Mesendoderm (in vitro differentiated cells): ENCODE measurements at regions not wholly inside any gene's neighbourhood (a gene's known extent, or its start where the extent isn't known, plus 50 kb on each side); places are given as distances from the start of the nearest gene placed in this dataset.

ENCODE experiments used
- DNase-seq: peaks from one replicate; pipeline ENCODE4 v3.0.0; 2013
- H2AK5ac ChIP-seq: 2 replicates; pipeline ENCODE4 v1.6.1; 2013; ENCODE audit warnings: low read length, inconsistent platforms
- H2BK120ac ChIP-seq: 2 replicates; pipeline ENCODE4 v1.6.1; 2013; ENCODE audit warnings: low read depth, mild to moderate bottlenecking, low read length, moderate library complexity, mixed read lengths
- H2BK15ac ChIP-seq: replicated peaks from 2 replicates; pipeline ENCODE4 v1.6.1; 2013; ENCODE audit warnings: low read depth, mild to moderate bottlenecking, moderate library complexity
- H2BK5ac ChIP-seq: 2 replicates; pipeline ENCODE4 v1.6.1; 2013; ENCODE audit warnings: low read length, inconsistent platforms
- H3K18ac ChIP-seq: 2 replicates; pipeline ENCODE4 v1.6.1; 2013; ENCODE audit warnings: mild to moderate bottlenecking, low read length, mixed read lengths
- H3K23ac ChIP-seq: one replicate; pipeline ENCODE4 v1.6.1; 2013; ENCODE audit warnings: low read length
- H3K27ac ChIP-seq: 2 replicates; pipeline ENCODE4 v1.5.1; 2013; ENCODE audit warnings: low read depth, mild to moderate bottlenecking, inconsistent platforms, low read length, moderate library complexity
- H3K27me3 ChIP-seq: 2 replicates; pipeline ENCODE4 v1.6.1; 2013; ENCODE audit warnings: low read length, control low read depth, mild to moderate bottlenecking, inconsistent platforms; ENCODE audit not compliant: insufficient read depth, poor library complexity
- H3K36me3 ChIP-seq: 2 replicates; pipeline ENCODE4 v1.6.1; 2013; ENCODE audit warnings: low read length, inconsistent platforms; ENCODE audit not compliant: control insufficient read depth, insufficient read depth
- H3K4ac ChIP-seq: one replicate; pipeline ENCODE4 v1.6.1; 2013; ENCODE audit warnings: low read depth, mild to moderate bottlenecking, low read length, moderate library complexity
- H3K4me1 ChIP-seq: 2 replicates; pipeline ENCODE4 v1.6.1; 2013; ENCODE audit warnings: low read depth, low read length, inconsistent platforms; ENCODE audit not compliant: control insufficient read depth
- H3K4me2 ChIP-seq: 2 replicates; pipeline ENCODE4 v1.6.1; 2013; ENCODE audit warnings: low read length
- H3K4me3 ChIP-seq: 2 replicates; pipeline ENCODE4 v1.5.1; 2013; ENCODE audit warnings: mild to moderate bottlenecking, low read length
- H3K56ac ChIP-seq: one replicate; pipeline ENCODE4 v1.6.1; 2013; ENCODE audit warnings: low read length
- H3K79me1 ChIP-seq: 2 replicates; pipeline ENCODE4 v1.6.1; 2013; ENCODE audit warnings: low read length, inconsistent platforms
- H3K79me2 ChIP-seq: 2 replicates; pipeline ENCODE4 v1.6.1; 2013; ENCODE audit warnings: mild to moderate bottlenecking, low read length; ENCODE audit not compliant: control insufficient read depth, insufficient read depth
- H3K9ac ChIP-seq: 2 replicates; pipeline ENCODE4 v1.6.1; 2013; ENCODE audit warnings: low read length, inconsistent platforms
- H4K5ac ChIP-seq: one replicate; pipeline ENCODE4 v1.6.1; 2013; ENCODE audit warnings: low read length
- H4K8ac ChIP-seq: one replicate; pipeline ENCODE4 v1.6.1; 2013; ENCODE audit warnings: low read depth, mild to moderate bottlenecking, control low read depth, low read length, moderate library complexity
- WGBS: extraction: QIAGEN DNeasy Blood & Tissue Kit; methylation state at CpG from one replicate; pipeline ENCODE4 v1.1.7; 2013; ENCODE audit warnings: low lambda C conversion rate, missing lambda C conversion rate; ENCODE audit not compliant: insufficient coverage; ENCODE audit errors: extremely low coverage; 5-methylcytosine and 5-hydroxymethylcytosine counted together

DNA sequence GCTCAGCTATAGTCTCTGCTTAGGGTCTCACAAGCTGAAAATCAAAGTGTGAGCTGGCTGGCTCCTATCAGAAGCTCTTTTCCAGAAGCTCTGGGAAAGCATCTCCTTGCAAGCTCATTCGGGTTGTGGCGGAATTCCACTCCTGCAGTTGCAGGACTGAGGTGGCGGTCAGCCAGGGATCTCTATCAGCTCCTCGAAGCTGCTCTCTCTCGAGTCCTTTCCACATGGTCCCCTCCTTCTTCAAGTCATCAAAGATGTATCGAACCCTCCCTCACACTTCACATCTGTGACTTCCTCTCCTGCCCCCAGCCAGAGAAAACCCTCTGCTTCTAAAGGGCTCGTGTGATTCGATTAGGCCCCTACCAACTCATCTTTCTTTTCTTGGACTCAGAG, 141.7 kb downstream of the ZFP36L2 start:
- Histone ChIP-seq H2AK5ac (no peak overlapping the region), H3K4ac (no peak overlapping the region), H3K23ac (no peak overlapping the region), H3K4me2 (no peak overlapping the region), H3K27me3 (no peaks in the 10 kb centered on the region), H3K18ac (peak overlapping the region; percentile 7), H3K79me1 (no peaks in the 10 kb centered on the region), H3K9ac (no peak overlapping the region), H3K79me2 (no peaks in the 10 kb centered on the region), H4K8ac (no peak overlapping the region), H2BK120ac (no peak overlapping the region), H3K56ac (no peak overlapping the region), H3K4me3 (no peak overlapping the region), H2BK15ac (no peak overlapping the region), H3K27ac (no peak overlapping the region), H3K36me3 (no peaks in the 10 kb centered on the region), H4K5ac (no peak overlapping the region), H2BK5ac (no peak overlapping the region), H3K4me1 (peaks cover 3% of the 10 kb centered on the region)
- peak; percentile 49 for DNase-seq
- no CpG with 5 or more reads among the region's 8 CpGs for WGBS

DNA sequence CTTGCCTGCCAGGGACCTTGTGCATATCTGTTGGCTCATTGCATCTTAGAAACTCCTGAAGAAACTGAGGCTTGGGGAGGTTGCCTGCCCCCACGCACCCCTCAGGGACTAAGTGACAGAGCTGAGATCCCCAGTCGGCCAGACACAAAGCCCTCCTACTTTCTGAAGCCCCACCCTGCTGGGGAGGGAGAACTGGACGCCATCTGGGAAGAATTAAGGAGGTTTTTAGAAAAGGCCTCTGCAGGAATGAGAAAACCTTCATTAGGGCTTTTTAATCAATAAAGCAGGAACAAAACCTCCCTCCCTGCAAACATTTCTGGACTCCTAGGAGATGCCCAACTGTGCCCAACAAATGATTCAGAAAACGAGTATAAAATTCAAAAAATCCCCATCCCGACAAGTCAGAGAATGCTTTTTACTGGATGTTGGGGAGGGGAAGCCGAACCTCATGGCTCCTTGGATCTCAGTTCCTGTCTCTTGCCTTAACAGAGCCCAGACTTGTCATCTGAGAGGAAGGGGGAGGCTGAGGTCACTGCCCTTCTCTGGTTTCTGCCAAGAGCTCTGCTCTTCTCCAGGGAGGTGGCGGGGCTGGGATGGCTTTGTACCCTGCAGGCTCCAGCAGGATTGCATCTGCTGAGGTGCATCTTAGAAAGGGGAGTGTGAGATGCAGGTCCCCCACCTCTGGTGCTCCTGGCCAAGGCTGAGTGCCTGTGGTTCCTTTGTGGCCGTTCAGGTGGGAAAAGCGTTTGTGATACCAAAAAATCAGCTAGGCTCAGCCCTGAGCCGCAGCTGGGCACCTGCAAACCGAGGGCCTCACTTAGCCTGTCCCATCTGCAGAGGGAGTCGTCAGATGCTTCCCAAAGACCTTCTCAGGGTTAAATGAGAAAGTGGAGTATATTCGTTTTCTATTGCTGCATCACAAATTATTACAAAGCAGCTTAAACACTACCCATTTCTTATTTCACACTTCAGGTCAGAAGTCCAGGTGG, 142.4 kb downstream of the ZFP36L2 start:
- Histone ChIP-seq H3K79me2 (no peaks in the 10 kb centered on the region), H3K4me3 (no peak overlapping the region), H2BK120ac (no peak overlapping the region), H3K9ac (no peak overlapping the region), H3K23ac (no peak overlapping the region), H3K4me2 (no peak overlapping the region), H2BK5ac (no peak overlapping the region), H2AK5ac (no peak overlapping the region), H3K79me1 (no peaks in the 10 kb centered on the region), H3K27me3 (no peaks in the 10 kb centered on the region), H2BK15ac (no peak overlapping the region), H3K27ac (no peak overlapping the region), H3K18ac (no peak overlapping the region), H3K56ac (no peak overlapping the region), H4K5ac (no peak overlapping the region), H4K8ac (no peak overlapping the region), H3K4ac (no peak overlapping the region), H3K4me1 (peaks cover 3% of the 10 kb centered on the region), H3K36me3 (no peaks in the 10 kb centered on the region)
- no CpG with 5 or more reads among the region's 13 CpGs for WGBS
- peak; percentile 87 for DNase-seq

DNA sequence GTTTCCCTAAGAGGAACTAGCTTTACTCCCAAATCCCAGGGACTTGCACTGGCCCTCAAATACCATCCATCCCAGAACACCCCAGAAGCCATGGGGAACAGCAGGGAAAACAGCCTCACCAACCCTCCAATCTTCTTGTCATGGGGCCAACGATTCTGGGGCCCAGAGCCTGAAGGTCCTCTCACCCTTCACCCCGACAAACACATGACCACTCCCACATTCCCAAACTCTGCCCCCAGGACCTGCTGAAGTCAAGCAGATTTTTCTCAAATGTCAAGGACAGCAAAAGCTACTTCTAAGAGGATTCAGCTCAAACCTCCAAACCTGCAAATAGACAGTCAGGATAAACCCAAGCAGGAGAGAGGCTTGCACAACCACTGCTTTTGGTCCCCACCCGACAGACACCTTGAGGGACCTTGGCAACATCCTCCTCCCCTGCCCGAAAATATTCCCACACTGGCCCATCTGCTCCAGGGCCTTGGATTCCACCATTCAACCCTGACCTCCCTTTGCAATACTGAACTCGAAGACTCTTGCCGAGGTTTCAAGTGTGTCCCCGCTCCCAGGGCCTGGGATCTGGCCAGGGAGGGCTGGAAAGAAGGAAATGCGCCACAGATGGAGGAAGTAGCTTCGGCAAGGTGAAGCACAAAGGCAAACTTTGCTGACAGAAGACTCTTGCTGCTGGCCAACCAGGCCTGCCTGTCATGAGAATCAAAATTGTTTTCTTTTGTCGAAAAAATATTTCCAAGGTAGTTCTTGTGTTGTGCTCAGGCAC, 143.3 kb downstream of the ZFP36L2 start:
- H3K9ac ChIP-seq: no peak overlapping the region
- H3K36me3 ChIP-seq: no peaks in the 10 kb centered on the region
- no peaks in the 10 kb centered on the region for H3K27me3 ChIP-seq
- H3K4me1 ChIP-seq: peaks cover 3% of the 10 kb centered on the region
- H4K8ac ChIP-seq: no peak overlapping the region
- H2AK5ac ChIP-seq: peak overlapping the region; percentile 49
- no peaks in the 10 kb centered on the region for H3K79me1 ChIP-seq
- no peak overlapping the region for H2BK120ac ChIP-seq
- H3K56ac ChIP-seq: peak overlapping the region; percentile 50
- no peak overlapping the region for H2BK15ac ChIP-seq
- no peak overlapping the region for H3K23ac ChIP-seq
- no CpG with 5 or more reads among the region's 10 CpGs for WGBS
- H2BK5ac ChIP-seq: no peak overlapping the region
- no peak overlapping the region for H3K18ac ChIP-seq
- no peak overlapping the region for H3K4me2 ChIP-seq
- no peak overlapping the region for H3K4me3 ChIP-seq
- H3K27ac ChIP-seq: no peak overlapping the region
- no peaks in the 10 kb centered on the region for H3K79me2 ChIP-seq
- no peak for DNase-seq
- H3K4ac ChIP-seq: no peak overlapping the region
- no peak overlapping the region for H4K5ac ChIP-seq

DNA sequence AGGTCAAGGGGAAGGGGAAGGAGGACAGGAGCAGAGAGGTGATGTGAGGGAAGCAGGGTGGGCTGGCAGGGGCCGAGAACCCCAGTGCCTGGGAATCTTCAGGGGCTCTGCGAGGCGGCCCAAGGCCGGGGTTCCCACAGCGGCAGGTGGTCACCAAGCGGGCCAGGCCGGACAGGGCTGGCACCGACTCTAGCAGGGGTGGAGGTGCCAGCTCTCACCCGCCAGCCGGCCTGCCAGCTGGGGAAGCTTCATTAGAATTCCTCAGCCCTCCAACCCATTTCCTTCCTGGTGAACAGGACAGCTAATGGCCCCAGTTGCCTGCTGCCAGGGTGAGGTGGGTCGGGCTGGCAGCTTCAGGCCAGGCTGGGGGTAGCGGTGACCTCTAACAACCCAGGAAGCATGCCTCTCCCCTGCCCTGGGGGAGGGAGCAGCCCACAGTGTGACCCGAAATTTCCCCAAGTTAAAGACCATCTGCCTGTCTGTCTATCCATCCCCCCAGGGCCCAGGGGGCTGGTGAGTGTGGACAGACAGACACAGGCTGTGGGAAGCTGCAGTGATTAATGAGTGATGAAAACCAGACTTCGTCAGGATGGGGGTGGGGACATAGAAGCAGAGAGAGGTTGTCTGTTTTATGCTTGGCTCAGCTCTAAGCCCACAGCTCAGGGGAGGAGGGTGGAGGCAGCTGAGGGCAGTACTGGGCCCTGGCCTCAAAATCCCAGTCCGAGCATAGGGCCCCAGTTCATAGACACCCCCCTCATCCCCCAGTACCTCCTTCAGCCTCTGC, 144.1 kb downstream of the ZFP36L2 start:
- Histone ChIP-seq H2BK120ac (no peak overlapping the region), H4K8ac (no peak overlapping the region), H3K27me3 (no peaks in the 10 kb centered on the region), H3K36me3 (no peaks in the 10 kb centered on the region), H2BK5ac (no peak overlapping the region), H3K79me1 (no peaks in the 10 kb centered on the region), H3K9ac (no peak overlapping the region), H3K27ac (no peak overlapping the region), H3K79me2 (no peaks in the 10 kb centered on the region), H3K4me1 (peaks cover 3% of the 10 kb centered on the region), H3K56ac (peak overlapping the region; percentile 36), H3K4ac (no peak overlapping the region), H3K18ac (no peak overlapping the region), H3K23ac (no peak overlapping the region), H2AK5ac (no peak overlapping the region), H3K4me2 (no peak overlapping the region), H2BK15ac (no peak overlapping the region), H3K4me3 (no peak overlapping the region), H4K5ac (no peak overlapping the region)
- DNase-seq: no peak
- WGBS: no CpG with 5 or more reads among the region's 15 CpGs

DNA sequence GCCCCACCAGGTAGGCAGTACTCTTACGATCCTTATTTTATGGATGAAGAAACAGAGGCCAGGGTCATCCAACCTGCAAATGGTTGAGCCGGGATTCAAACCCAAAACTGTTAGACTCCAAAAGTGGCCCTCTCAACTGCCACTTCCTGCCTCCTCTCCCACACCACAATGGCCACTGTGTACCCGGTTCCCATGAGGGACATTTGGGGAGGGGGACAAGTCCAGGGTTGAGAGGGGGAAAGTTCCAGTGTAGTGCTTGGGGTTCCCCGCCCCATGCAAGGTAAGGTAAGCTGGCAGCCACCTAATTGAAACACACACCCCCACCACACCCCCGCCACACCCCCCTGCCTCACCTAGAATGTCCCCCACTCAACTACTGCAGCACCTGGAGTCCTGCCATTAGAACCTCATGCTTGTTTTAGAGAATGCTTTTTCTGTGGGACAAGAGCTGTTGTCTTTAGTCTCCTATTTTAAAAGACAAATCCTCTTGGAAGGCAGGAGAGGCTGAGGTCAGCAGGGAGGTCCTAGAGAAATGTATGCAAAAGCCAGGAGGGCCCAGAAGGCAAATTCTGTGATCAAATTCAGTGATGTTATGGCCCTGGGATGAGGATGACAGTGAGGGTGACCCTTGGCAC, 145.2 kb downstream of the ZFP36L2 start:
- peaks cover 3% of the 10 kb centered on the region for H3K4me1 ChIP-seq
- no peak overlapping the region for H3K4me2 ChIP-seq
- no peak overlapping the region for H4K8ac ChIP-seq
- no peak overlapping the region for H3K56ac ChIP-seq
- no peaks in the 10 kb centered on the region for H3K36me3 ChIP-seq
- H3K23ac ChIP-seq: no peak overlapping the region
- no peak overlapping the region for H3K4ac ChIP-seq
- H2BK5ac ChIP-seq: no peak overlapping the region
- no peak overlapping the region for H2BK120ac ChIP-seq
- no peak overlapping the region for H3K4me3 ChIP-seq
- no peak overlapping the region for H3K18ac ChIP-seq
- no peak overlapping the region for H2BK15ac ChIP-seq
- no peak overlapping the region for H4K5ac ChIP-seq
- no peak overlapping the region for H3K27ac ChIP-seq
- no peaks in the 10 kb centered on the region for H3K79me2 ChIP-seq
- H2AK5ac ChIP-seq: no peak overlapping the region
- no peak overlapping the region for H3K9ac ChIP-seq
- H3K79me1 ChIP-seq: no peaks in the 10 kb centered on the region
- WGBS: no CpG with 5 or more reads among the region's 5 CpGs
- H3K27me3 ChIP-seq: no peaks in the 10 kb centered on the region
- DNase-seq: no peak
